NCI-H774 (cell line): ENCODE measurements at regions not wholly inside any gene's neighbourhood (a gene's known extent, or its start where the extent isn't known, plus 50 kb on each side); places are given as distances from the start of the nearest gene placed in this dataset.

Experiments
- DNase-seq: peaks from one replicate; lab custom pipeline; 2025; lab: John Stamatoyannopoulos, UW

GRCh38 chr9:81259896-81260295, 429.5 kb downstream of the TLE1 start:
- DNase-seq: no peak

DNA sequence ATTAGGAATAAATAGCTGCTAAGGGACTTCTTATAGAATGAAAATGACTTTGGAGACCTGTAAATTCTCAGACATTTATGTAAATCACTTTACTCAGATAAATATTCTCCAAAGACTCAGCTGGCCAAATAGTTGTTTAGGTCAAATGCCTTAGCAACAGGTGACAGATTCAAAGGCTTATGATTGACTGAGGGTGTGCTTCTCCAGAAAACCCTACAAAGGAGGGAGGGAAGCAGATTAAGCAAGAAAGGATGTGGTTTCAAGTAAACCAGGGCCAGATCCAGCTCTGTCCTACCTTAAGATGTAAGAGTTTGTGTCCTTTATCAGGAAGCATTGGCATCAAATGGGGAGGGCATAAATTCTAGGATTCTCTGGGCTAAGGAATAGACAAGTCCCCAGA, 433.0 kb downstream of the TLE1 start:
- DNase-seq: no peak

GRCh38 chr9:81250606-81251005, 438.7 kb downstream of the TLE1 start:
- no peak for DNase-seq

- no peak for DNase-seq
These were observed 439.3 kb downstream of the TLE1 start for GRCh38 chr9:81250041-81250440.

DNA sequence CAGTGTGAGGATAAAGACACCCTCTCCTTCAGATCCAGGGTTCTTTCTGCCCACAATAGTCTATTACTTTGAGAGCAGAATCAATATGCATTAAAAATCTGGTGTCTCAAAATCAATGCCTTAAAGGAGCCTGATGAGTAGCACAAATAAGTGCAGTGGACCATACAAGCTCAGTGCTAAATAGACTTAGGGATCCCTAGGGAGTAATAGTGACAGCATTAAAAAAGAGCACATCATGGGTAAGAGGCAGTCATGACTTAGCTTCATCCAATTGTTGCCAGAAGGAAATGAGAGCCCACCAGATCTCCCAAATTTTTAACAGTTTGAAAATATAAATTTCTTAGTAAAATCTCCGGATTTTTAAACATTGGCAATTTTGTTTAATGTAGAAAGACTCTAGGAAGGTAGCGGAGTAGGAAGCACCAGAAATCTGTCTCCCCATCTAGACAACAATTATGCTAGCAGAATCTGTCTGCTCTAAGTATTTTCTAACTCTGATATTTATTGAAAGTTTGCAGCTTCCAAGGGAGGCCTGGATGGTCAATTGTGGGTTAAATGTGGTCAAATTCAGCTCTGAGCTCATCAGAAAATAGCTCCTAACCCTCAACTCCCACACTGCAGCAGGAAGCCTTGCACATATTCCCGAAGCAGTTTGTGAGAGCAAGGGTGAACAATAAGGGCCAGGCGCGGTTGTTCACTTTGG, 443.9 kb downstream of the TLE1 start:
- DNase-seq: no peak

GRCh38 chr9:81244631-81245030, 444.7 kb downstream of the TLE1 start:
- DNase-seq: no peak

GRCh38 chr9:81242866-81243265, 446.5 kb downstream of the TLE1 start:
- no peak for DNase-seq

- no peak for DNase-seq
These were observed 450.0 kb downstream of the TLE1 start for GRCh38 chr9:81239388-81239787.

DNA sequence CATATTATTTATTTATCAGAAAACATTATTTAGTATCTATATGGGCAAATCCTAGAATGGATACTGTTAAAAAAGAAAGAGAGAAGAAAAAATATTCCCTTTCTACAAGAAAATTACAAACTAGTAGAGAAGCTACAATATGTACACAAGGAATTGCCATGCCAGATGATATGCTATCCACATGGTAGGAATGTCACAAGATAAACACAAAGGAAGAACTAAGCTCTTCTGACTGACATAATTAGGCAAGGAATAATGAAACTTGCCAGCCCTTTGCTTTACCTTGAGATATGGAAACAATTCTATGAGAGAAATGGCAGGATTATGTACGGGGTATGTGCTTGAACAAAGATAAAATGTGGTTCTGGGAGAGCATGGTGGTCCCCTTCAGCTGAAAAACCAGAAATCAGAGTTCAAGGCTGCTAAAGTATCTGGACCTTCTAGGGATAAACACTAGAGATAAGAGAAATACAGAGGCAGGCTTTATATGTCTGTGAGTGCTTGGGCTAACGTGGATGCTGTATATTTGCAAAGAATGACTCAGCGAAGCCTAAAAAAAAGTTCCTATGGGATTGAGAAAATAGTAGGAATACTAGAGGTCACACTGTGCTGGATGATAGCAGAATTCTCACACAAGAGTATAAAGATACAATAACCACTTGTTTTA, 451.6 kb downstream of the TLE1 start:
- DNase-seq: no peak

GRCh38 chr9:81234924-81235610, 454.3 kb downstream of the TLE1 start:
- no peak for DNase-seq

DNA sequence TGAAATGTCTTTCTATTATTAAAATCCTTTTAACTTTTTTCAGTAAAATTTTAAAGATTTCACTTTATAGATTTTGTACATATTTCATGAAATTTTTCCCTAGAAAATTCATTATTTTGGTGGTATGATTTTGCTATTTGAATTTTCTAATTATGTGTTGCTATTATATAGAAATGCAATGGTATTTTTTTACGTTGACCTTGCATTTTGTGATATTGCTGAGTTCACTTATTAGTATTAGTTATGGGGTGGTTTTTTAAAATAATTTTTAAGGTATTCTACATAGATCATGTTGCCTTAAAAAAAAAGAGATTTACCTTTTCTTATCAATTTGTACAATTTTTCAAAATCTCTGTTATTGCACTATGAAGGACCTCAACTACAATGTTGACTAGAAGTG, 458.3 kb downstream of the TLE1 start:
- no peak for DNase-seq

DNA sequence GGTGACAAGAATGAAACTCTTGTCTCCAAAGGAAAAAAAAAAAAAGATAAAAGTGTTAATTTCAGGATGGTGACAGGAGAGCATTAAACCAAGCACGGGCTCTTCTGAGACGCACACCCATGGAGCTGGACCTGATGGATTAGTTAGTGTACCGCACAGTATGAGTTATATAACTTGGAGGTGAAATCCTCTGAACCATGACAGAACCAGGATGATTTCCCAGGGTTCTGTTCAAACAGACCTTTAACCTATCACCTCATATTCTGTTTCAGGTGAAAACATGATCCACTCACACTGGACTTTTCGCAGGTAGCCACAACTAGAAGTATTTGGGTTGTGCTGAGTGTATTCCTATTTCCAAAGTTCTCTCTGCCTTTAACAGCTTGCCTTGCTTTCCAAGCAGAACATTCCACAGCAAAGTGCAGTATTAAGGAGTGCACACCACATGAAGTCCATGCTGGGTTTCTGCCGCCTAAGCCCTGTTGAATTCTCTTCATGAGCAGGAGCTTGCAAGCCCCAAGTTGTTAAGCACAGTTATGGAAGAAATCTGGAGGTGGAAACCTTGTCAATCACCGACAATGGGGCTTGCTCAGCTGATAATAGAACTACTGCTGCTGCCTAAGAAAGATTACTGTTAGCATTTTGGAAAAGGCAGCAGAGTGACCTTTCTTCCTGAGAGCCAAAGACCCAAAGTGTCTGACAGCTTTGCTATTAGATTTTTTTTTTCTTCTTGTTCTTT, 461.7 kb downstream of the TLE1 start:
- no peak for DNase-seq

GRCh38 chr9:81225596-81225995, 463.8 kb downstream of the TLE1 start:
- DNase-seq: no peak

GRCh38 chr9:81224166-81225081, 464.9 kb downstream of the TLE1 start:
- no peak for DNase-seq

DNA sequence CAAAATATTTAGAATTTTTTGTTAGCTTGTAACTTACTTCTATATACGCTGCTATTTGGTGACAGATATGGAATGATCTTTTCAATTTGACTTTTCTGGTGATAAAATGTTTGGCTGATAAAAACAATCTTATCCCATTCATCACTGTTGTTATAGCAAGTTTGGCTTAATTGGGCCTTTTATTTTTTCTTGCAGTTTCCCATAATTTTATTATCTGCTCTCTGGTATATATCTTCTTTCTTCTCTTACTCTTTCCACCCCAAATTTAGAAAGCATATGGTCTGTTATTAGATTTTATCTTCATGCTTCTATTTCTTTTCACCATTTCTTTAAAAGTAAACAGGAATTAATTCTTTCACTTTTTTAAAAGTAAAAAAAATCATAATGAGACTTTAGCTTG, 474.4 kb downstream of the TLE1 start:
- DNase-seq: no peak

DNA sequence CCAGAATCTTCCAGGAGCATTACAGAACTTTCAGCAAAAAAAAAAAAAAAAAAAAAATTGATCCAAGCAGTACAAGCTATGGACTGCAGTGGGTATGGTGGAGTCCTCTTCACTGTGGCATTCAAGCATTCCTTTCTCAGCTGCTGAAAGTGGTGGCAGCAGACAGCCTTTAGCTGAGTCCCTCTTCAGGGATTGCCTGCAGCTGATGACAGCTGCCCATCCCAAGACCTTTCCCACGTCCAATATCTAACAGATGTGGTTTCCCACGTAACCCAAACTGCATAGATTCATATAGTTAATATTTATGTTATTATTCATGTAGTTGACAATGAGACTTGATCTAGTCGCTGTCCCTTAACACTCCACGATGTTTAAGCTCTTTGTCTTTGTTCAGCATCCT, 475.9 kb downstream of the TLE1 start:
- DNase-seq: no peak

- DNase-seq: no peak
These were observed 477.6 kb downstream of the TLE1 start for GRCh38 chr9:81211741-81212140.

- DNase-seq: no peak
These were observed 481.7 kb downstream of the TLE1 start for GRCh38 chr9:81207651-81208050.

DNA sequence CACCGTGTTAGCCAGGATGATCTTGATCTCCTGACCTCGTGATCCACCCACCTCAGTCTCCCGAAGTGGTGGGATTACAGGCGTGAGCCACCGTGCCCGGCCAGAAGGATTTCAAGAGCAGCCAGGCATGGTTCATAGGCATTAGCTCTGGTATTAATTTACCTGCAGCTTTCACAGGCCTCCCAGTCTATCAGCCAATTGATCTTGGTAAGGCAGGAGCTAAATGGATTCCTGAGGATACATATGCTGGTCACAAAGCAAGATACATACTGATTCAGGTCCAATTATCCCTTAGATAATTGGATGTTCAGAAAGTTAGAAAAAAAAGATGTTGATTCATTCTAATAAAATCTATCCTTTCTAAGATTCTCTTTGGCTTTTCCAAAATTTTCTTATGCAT, 487.1 kb downstream of the TLE1 start:
- no peak for DNase-seq

DNA sequence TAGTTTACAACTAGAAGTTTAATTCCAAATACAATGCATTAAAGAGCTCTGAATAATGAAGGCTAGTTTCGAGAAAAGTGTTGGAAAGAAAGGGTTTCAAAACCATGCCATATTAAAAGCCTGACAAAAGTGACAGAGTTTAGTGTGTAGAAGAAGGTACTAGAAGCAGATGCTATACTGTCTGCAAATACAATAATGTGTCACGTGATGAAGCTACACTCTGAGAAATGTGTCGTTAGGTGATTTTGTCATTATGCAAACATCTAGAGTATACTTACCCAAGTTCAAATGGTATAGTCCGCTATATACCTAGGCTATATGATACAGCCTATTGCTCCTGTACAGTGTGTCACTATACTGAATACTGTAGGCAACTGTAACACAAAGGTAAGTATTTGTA, 494.1 kb downstream of the TLE1 start:
- DNase-seq: no peak
